Body of pancreas (tissue), 4 donors: ENCODE measurements at regions not wholly inside any gene's neighbourhood (a gene's known extent, or its start where the extent isn't known, plus 50 kb on each side); places are given as distances from the start of the nearest gene placed in this dataset.

Experiments used
- POLR2A ChIP-seq, 3 donors: fragments of 450-650 bp; IDR thresholded peaks; one replicate each; pipeline ENCODE4 v1.6.1; 2016; ENCODE audit warnings: antibody characterized with exemption in 3 of 3, mild to moderate bottlenecking in 2 of 3
- TF ChIP-seq, protein P1 (sequence below), 7 experiments: fragments of 450-650 bp in 4 of 7; fragments of 200-600 bp in 3 of 7; sonication (generic) in 3 of 7; IDR thresholded peaks; one replicate each; pipeline ENCODE4 v1.5.1; 2016 to 2019; ENCODE audit warnings: antibody characterized with exemption in 7 of 7

- TF ChIP-seq POLR2A (IDR thresholded peaks at IDR 0.05), result no peak
- TF ChIP-seq, protein P1, sequence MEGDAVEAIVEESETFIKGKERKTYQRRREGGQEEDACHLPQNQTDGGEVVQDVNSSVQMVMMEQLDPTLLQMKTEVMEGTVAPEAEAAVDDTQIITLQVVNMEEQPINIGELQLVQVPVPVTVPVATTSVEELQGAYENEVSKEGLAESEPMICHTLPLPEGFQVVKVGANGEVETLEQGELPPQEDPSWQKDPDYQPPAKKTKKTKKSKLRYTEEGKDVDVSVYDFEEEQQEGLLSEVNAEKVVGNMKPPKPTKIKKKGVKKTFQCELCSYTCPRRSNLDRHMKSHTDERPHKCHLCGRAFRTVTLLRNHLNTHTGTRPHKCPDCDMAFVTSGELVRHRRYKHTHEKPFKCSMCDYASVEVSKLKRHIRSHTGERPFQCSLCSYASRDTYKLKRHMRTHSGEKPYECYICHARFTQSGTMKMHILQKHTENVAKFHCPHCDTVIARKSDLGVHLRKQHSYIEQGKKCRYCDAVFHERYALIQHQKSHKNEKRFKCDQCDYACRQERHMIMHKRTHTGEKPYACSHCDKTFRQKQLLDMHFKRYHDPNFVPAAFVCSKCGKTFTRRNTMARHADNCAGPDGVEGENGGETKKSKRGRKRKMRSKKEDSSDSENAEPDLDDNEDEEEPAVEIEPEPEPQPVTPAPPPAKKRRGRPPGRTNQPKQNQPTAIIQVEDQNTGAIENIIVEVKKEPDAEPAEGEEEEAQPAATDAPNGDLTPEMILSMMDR (IDR thresholded peaks at IDR 0.05), result no peak
These were observed 160.3 kb upstream of the VEGFC start for GRCh38 chr4:176953021-176953420.
